ENCODE measurements at regions not wholly inside any gene's neighbourhood (a gene's known extent, or its start where the extent isn't known, plus 50 kb on each side); places are given as distances from the start of the nearest gene placed in this dataset.

DNA sequence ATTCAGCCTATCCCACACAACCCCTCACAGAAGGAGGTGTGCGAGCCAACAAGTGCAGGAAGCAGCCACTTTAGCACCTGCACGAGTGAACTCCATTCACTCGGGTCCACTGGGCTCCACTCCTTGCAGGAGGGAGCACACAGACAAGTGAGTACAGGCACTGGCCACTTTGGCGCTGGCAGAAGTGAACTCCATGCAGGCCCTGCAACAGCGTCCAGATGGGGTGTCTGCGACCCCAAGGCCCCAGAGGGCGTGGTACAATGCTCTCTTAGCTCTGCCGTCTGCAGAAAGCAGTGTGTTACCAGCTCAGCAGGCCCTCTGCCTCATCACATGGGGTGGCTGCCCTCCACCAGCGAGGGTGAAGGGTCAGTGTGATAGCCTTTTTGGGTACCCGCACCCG, 388.0 kb upstream of the CNTN4 start:
- TF ChIP-seq CTCF (conservative IDR thresholded peaks at IDR 0.05; ENCODE audit: low read length) (no peak), EZH2phosphoT487 (IDR thresholded peaks at IDR 0.05; ENCODE audit: borderline replicate concordance) (no peak)

Data from Loucy (cell line).